NT2/D1 (cell line): ENCODE measurements at regions not wholly inside any gene's neighbourhood (a gene's known extent, or its start where the extent isn't known, plus 50 kb on each side); places are given as distances from the start of the nearest gene placed in this dataset.
A peak's percentile ranks its signal among the peaks of the same experiment; 100 is the strongest.
"Not testable (repeated sequence)": the region's sequence is repeated elsewhere in the genome, so short reads cannot be mapped to it uniquely, and the experiment has no call there.

Experiments
- DNase-seq: peaks from one replicate; pipeline ENCODE4 v3.0.0-alpha.2; 2011; ENCODE audit warnings: low read depth, low spot score
- H3K27me3 ChIP-seq: 2 replicates; pipeline ENCODE4 v1.6.0; 2011; ENCODE audit warnings: mild to moderate bottlenecking; ENCODE audit not compliant: insufficient read length, insufficient read depth
- H3K36me3 ChIP-seq: 2 replicates; pipeline ENCODE4 v1.6.1; 2011; ENCODE audit warnings: mild to moderate bottlenecking, low read length, mixed read lengths; ENCODE audit not compliant: insufficient read depth, insufficient read length
- H3K4me1 ChIP-seq: 2 replicates; pipeline ENCODE4 v1.5.1; 2011; ENCODE audit not compliant: insufficient read depth, insufficient read length
- H3K4me3 ChIP-seq: 2 replicates; pipeline ENCODE4 v1.5.1; 2011; ENCODE audit warnings: low read depth; ENCODE audit not compliant: insufficient read length
- H3K9ac ChIP-seq: 2 replicates; pipeline ENCODE4 v1.6.0; 2011; ENCODE audit warnings: low read depth; ENCODE audit not compliant: insufficient read length
- H3K9me3 ChIP-seq: 2 replicates; pipeline ENCODE4 v1.5.1; 2011; ENCODE audit warnings: mild to moderate bottlenecking, low read length; ENCODE audit not compliant: insufficient read depth
- SUZ12 ChIP-seq: IDR thresholded peaks from 2 replicates; pipeline ENCODE4 v1.6.1; 2011; ENCODE audit not compliant: insufficient read length, insufficient read depth; ENCODE audit errors: extremely low read depth
- YY1 ChIP-seq: IDR thresholded peaks from 2 replicates; pipeline ENCODE4 v1.6.1; 2011; ENCODE audit not compliant: insufficient read length, insufficient read depth
- ZNF274 ChIP-seq: IDR thresholded peaks from 2 replicates; pipeline ENCODE4 v1.6.1; 2011; ENCODE audit warnings: mild to moderate bottlenecking, low read depth, low read length

GRCh38 chr7:6882321-6882721 is 56.2 kb upstream of the CCZ1B start:
- not testable (repeated sequence) for H3K27me3 ChIP-seq, H3K4me1 ChIP-seq, DNase-seq

GRCh38 chr7:6883756-6884155 is 57.7 kb upstream of the CCZ1B start:
- not testable (repeated sequence) for H3K27me3 ChIP-seq, H3K4me3 ChIP-seq, DNase-seq, H3K9me3 ChIP-seq, H3K4me1 ChIP-seq, H3K36me3 ChIP-seq, H3K9ac ChIP-seq

More at GRCh38 chr7:6882321-6882721, 56.2 kb upstream of the CCZ1B start:
- H3K4me3 ChIP-seq, H3K9ac ChIP-seq, H3K9me3 ChIP-seq, H3K36me3 ChIP-seq: not testable (repeated sequence)

- no peak overlapping the region for H3K4me3 ChIP-seq
- H3K36me3 ChIP-seq = no peaks in the 10 kb centered on the region
- no peak for TF ChIP-seq YY1
- no peak for TF ChIP-seq SUZ12
- TF ChIP-seq ZNF274 = no peak
- DNase-seq = no peak
- H3K9ac ChIP-seq = no peak overlapping the region
- H3K9me3 ChIP-seq = no peaks in the 10 kb centered on the region
- H3K4me1 ChIP-seq = no peaks in the 10 kb centered on the region
- H3K27me3 ChIP-seq = no peaks in the 10 kb centered on the region
Measured at GRCh38 chr7:6886198-6886597, 60.1 kb upstream of the CCZ1B start.

- not testable (repeated sequence) for H3K4me1 ChIP-seq, H3K36me3 ChIP-seq, H3K9me3 ChIP-seq, H3K27me3 ChIP-seq, DNase-seq, H3K9ac ChIP-seq, H3K4me3 ChIP-seq
Measured at GRCh38 chr7:6888267-6889045, 62.4 kb upstream of the CCZ1B start.

- TF ChIP-seq SUZ12 = no peak
- TF ChIP-seq ZNF274 = no peak
- no peak for TF ChIP-seq YY1
- DNase-seq = no peak
- no peaks in the 10 kb centered on the region for H3K36me3 ChIP-seq
- no peaks in the 10 kb centered on the region for H3K4me1 ChIP-seq
- no peak overlapping the region for H3K9ac ChIP-seq
- H3K27me3 ChIP-seq = no peaks in the 10 kb centered on the region
- no peak overlapping the region for H3K4me3 ChIP-seq
- H3K9me3 ChIP-seq = no peaks in the 10 kb centered on the region
Measured at GRCh38 chr7:6889252-6889812, 63.3 kb upstream of the CCZ1B start.

GRCh38 chr7:6902097-6902518 is 76.0 kb upstream of the CCZ1B start:
- not testable (repeated sequence) for H3K4me3 ChIP-seq, H3K36me3 ChIP-seq, H3K27me3 ChIP-seq, H3K4me1 ChIP-seq, H3K9me3 ChIP-seq, H3K9ac ChIP-seq
- peak; percentile 90 for DNase-seq

GRCh38 chr7:6903289-6903688 is 77.2 kb upstream of the CCZ1B start:
- not testable (repeated sequence) for DNase-seq, H3K9ac ChIP-seq, H3K9me3 ChIP-seq, H3K4me3 ChIP-seq, H3K36me3 ChIP-seq, H3K4me1 ChIP-seq, H3K27me3 ChIP-seq

- DNase-seq, H3K4me1 ChIP-seq, H3K27me3 ChIP-seq, H3K4me3 ChIP-seq, H3K9ac ChIP-seq, H3K36me3 ChIP-seq, H3K9me3 ChIP-seq: not testable (repeated sequence)
Measured at GRCh38 chr7:6903792-6904191, 77.7 kb upstream of the CCZ1B start.
